RWPE2 (cell line): ENCODE measurements at regions not wholly inside any gene's neighbourhood (a gene's known extent, or its start where the extent isn't known, plus 50 kb on each side); places are given as distances from the start of the nearest gene placed in this dataset.

Experiments
- ATAC-seq: fragments of 200-7000 bp; cut with Tn5 transposase; 3 replicates; pipeline ENCODE4 v1.9.1; 2021; ENCODE audit warnings: low read depth
- DNase-seq: peaks from one replicate; pipeline ENCODE4 v3.0.0-alpha.2; 2020; ENCODE audit warnings: low spot score
- H3K27ac ChIP-seq: fragments of 450-650 bp; 2 replicates; pipeline ENCODE4 v1.5.1; 2017; ENCODE audit warnings: mild to moderate bottlenecking; ENCODE audit not compliant: poor library complexity, severe bottlenecking
- H3K27me3 ChIP-seq: fragments of 250-450 bp; sonication (Bioruptor Pico); 2 replicates; pipeline ENCODE4 v1.5.1; 2021; ENCODE audit warnings: mild to moderate bottlenecking, moderate library complexity; ENCODE audit not compliant: insufficient read depth, poor library complexity, severe bottlenecking
- H3K36me3 ChIP-seq: fragments of 250-450 bp; sonication (Bioruptor Pico); 2 replicates; pipeline ENCODE4 v1.5.1; 2020; ENCODE audit warnings: low read depth, mild to moderate bottlenecking, moderate library complexity
- H3K4me1 ChIP-seq: fragments of 250-450 bp; sonication (Bioruptor Pico); 2 replicates; pipeline ENCODE4 v1.5.1; 2021; ENCODE audit warnings: mild to moderate bottlenecking, moderate library complexity; ENCODE audit not compliant: insufficient read depth, poor library complexity, severe bottlenecking
- H3K4me3 ChIP-seq: fragments of 250-450 bp; sonication (Bioruptor Pico); 2 replicates; pipeline ENCODE4 v1.5.1; 2021; ENCODE audit warnings: mild to moderate bottlenecking, moderate library complexity; ENCODE audit not compliant: severe bottlenecking
- H3K9me3 ChIP-seq: fragments of 250-450 bp; sonication (Bioruptor Pico); 2 replicates; pipeline ENCODE4 v1.5.1; 2021; ENCODE audit warnings: mild to moderate bottlenecking, moderate library complexity; ENCODE audit not compliant: severe bottlenecking
- TF ChIP-seq, protein P1 (sequence below): fragments of 450-650 bp; IDR thresholded peaks from one replicate; pipeline ENCODE4 v1.5.1; 2017; ENCODE audit warnings: mild to moderate bottlenecking, moderate library complexity; ENCODE audit not compliant: poor library complexity, severe bottlenecking

DNA sequence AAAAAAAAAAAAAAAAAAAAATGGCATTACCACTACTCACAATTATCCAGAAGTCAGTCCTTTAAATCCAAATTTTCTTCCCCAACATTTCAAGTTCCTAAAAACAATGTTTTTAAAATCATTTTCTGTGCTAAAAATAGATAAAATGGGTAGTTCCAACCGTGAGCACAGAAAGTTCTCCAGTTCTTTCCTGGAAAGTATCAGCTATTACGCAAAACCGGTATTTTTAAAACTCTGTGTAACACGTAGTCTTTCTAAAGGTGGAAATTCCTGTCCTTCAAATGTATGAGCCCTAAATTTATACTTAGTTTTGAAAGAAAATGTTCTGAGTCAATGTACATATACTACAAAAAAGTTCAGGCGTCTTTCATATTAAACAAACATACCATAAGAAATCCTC lies 83.5 kb upstream of the SCAF8 start:
- H3K27ac ChIP-seq = no peak overlapping the region
- peaks cover 8% of the 10 kb centered on the region for H3K4me1 ChIP-seq
- H3K4me3 ChIP-seq = no peak overlapping the region
- DNase-seq (no peak), ATAC-seq (no peak)
- H3K9me3 ChIP-seq = no peaks in the 10 kb centered on the region
- no peaks in the 10 kb centered on the region for H3K36me3 ChIP-seq
- no peaks in the 10 kb centered on the region for H3K27me3 ChIP-seq
- TF ChIP-seq, protein P1, sequence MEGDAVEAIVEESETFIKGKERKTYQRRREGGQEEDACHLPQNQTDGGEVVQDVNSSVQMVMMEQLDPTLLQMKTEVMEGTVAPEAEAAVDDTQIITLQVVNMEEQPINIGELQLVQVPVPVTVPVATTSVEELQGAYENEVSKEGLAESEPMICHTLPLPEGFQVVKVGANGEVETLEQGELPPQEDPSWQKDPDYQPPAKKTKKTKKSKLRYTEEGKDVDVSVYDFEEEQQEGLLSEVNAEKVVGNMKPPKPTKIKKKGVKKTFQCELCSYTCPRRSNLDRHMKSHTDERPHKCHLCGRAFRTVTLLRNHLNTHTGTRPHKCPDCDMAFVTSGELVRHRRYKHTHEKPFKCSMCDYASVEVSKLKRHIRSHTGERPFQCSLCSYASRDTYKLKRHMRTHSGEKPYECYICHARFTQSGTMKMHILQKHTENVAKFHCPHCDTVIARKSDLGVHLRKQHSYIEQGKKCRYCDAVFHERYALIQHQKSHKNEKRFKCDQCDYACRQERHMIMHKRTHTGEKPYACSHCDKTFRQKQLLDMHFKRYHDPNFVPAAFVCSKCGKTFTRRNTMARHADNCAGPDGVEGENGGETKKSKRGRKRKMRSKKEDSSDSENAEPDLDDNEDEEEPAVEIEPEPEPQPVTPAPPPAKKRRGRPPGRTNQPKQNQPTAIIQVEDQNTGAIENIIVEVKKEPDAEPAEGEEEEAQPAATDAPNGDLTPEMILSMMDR = no peak

DNA sequence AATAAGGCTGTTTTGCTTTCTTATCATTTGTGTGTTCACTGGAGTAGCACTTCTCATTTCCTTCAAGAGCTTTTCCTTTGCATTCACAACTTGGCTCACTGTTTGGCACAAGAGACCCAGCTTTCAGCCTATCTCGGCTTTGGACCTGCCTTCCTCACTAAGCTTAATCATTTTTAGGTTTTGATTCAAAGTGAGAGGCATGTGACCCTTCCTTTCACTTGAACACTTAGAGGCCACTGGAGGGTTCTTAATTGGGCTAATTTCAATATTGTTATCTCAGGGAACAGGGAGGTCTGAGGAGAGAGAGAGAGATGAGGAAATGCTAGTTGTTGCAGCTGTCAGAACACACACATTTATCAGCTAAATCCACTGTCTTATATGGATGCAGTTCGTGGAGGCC lies 82.9 kb upstream of the SCAF8 start:
- H3K36me3 ChIP-seq = no peaks in the 10 kb centered on the region
- H3K27me3 ChIP-seq = no peaks in the 10 kb centered on the region
- peaks cover 8% of the 10 kb centered on the region for H3K4me1 ChIP-seq
- DNase-seq (no peak), ATAC-seq (no peak)
- no peaks in the 10 kb centered on the region for H3K9me3 ChIP-seq
- H3K4me3 ChIP-seq = no peak overlapping the region
- H3K27ac ChIP-seq = no peak overlapping the region
- TF ChIP-seq, protein P1 = no peak

DNA sequence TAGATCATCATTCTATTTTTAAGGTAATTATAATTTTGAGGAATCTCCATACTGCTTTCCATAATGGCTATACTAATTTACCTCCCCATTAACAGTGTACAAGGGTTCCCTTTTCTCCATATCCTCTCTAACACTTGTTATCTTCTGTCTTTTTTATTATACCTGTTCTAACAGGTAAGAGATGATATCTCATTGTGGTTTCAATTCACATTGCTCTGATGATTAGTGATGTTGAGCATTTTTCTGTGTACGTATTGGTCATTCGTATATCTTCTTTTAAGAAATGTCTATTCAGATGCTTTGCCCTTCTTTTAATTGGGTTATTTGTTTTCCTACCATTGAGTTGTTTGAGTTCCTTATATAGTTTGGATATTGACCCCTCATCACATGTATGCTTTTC lies 81.6 kb upstream of the SCAF8 start:
- DNase-seq (no peak), ATAC-seq (no peak)
- no peaks in the 10 kb centered on the region for H3K36me3 ChIP-seq
- no peak overlapping the region for H3K4me3 ChIP-seq
- TF ChIP-seq, protein P1 = no peak
- no peaks in the 10 kb centered on the region for H3K9me3 ChIP-seq
- H3K27me3 ChIP-seq = no peaks in the 10 kb centered on the region
- no peak overlapping the region for H3K27ac ChIP-seq
- H3K4me1 ChIP-seq = peaks cover 8% of the 10 kb centered on the region

DNA sequence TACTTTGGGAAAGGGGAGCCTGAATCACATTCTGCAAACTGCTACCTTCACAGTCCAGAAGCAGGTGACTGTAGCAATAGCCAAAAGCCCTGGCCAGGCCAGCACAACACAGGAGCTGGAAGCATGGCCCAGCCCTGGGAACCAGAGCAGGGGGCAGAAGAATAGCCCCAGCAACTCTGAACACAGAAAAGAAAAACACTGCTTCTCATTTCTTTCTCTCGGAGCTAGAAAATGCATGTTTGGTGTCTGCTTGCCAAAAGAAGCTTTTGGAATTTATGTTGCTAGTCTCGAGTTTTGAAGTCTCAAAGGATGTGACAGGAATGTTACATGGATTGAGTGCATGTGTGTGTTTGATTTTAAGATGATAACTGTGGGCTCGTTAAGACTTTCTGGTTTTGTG lies 79.8 kb upstream of the SCAF8 start:
- no peak overlapping the region for H3K27ac ChIP-seq
- no peak overlapping the region for H3K4me3 ChIP-seq
- no peaks in the 10 kb centered on the region for H3K36me3 ChIP-seq
- no peaks in the 10 kb centered on the region for H3K27me3 ChIP-seq
- TF ChIP-seq, protein P1 = no peak
- DNase-seq = no peak
- H3K4me1 ChIP-seq = peaks cover 8% of the 10 kb centered on the region
- no peak for ATAC-seq
- H3K9me3 ChIP-seq = no peaks in the 10 kb centered on the region

DNA sequence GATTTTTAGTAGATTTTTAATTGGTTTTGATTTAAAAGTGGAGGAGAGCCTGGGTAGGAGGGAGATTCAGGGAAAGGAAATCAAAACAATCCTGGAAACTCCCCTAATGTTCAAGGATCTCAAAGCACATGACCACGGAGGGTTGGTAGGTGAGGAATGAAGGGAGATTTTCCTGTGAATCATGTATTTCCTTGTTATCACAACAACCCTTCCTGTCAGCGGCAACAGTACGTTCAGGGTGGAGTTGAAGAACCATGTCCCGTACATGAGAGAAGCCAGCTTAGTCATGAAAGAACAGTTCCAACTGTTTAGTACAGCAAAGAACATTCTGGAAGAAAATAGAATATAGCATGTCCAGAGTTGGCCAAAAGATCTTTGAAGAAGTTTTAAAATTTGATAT lies 79.4 kb upstream of the SCAF8 start:
- H3K4me3 ChIP-seq = no peak overlapping the region
- no peaks in the 10 kb centered on the region for H3K27me3 ChIP-seq
- TF ChIP-seq, protein P1 = no peak
- peaks cover 8% of the 10 kb centered on the region for H3K4me1 ChIP-seq
- ATAC-seq (peak; percentile 91), DNase-seq (no peak)
- no peaks in the 10 kb centered on the region for H3K9me3 ChIP-seq
- H3K27ac ChIP-seq = no peak overlapping the region
- H3K36me3 ChIP-seq = no peaks in the 10 kb centered on the region
